Naive B cell (primary cell): ENCODE measurements at regions not wholly inside any gene's neighbourhood (a gene's known extent, or its start where the extent isn't known, plus 50 kb on each side); places are given as distances from the start of the nearest gene placed in this dataset.

Source experiments
- ATAC-seq, 2 donors: fragments of 150-1000 bp; cut with Tn5 transposase; 2 replicates each; pipeline ENCODE4 v1.10.0; 2021; ENCODE audit warnings: low read depth in 2 of 2, mild to moderate bottlenecking in 2 of 2, moderate library complexity in 2 of 2
- DNase-seq: peaks from one replicate; pipeline ENCODE4 v3.0.0; 2022
- H3K27ac Mint-ChIP-seq, 6 donors: one replicate each; pipeline ENCODE4 v1.8.0; 2020 to 2022; ENCODE audit warnings: mild to moderate bottlenecking in 6 of 6, mixed read lengths in 6 of 6, moderate library complexity in 5 of 6, inconsistent platforms in 2 of 6
- H3K27me3 Mint-ChIP-seq, 3 donors: one replicate each; pipeline ENCODE4 v1.8.0; 2021 to 2022; ENCODE audit warnings: mixed read lengths in 3 of 3, mild to moderate bottlenecking in 1 of 3
- H3K36me3 Mint-ChIP-seq, 2 donors: one replicate each; pipeline ENCODE4 v1.8.0; 2020 to 2022; ENCODE audit warnings: mixed read lengths in 2 of 2, inconsistent platforms in 1 of 2, mild to moderate bottlenecking in 1 of 2
- H3K4me1 Mint-ChIP-seq, 3 donors: one replicate each; pipeline ENCODE4 v1.8.0; 2020 to 2022; ENCODE audit warnings: mixed read lengths in 3 of 3, inconsistent platforms in 1 of 3, mild to moderate bottlenecking in 1 of 3, moderate library complexity in 1 of 3
- H3K4me3 Mint-ChIP-seq, 8 donors: one replicate each; pipeline ENCODE4 v1.8.0; 2020 to 2022; ENCODE audit warnings: mild to moderate bottlenecking in 8 of 8, mixed read lengths in 8 of 8, moderate library complexity in 8 of 8, inconsistent platforms in 2 of 8
- H3K9me3 Mint-ChIP-seq, 7 donors: one replicate each; pipeline ENCODE4 v1.8.0; 2020 to 2022; ENCODE audit warnings: mixed read lengths in 7 of 7, mild to moderate bottlenecking in 5 of 7, inconsistent platforms in 2 of 7, moderate library complexity in 1 of 7

DNA sequence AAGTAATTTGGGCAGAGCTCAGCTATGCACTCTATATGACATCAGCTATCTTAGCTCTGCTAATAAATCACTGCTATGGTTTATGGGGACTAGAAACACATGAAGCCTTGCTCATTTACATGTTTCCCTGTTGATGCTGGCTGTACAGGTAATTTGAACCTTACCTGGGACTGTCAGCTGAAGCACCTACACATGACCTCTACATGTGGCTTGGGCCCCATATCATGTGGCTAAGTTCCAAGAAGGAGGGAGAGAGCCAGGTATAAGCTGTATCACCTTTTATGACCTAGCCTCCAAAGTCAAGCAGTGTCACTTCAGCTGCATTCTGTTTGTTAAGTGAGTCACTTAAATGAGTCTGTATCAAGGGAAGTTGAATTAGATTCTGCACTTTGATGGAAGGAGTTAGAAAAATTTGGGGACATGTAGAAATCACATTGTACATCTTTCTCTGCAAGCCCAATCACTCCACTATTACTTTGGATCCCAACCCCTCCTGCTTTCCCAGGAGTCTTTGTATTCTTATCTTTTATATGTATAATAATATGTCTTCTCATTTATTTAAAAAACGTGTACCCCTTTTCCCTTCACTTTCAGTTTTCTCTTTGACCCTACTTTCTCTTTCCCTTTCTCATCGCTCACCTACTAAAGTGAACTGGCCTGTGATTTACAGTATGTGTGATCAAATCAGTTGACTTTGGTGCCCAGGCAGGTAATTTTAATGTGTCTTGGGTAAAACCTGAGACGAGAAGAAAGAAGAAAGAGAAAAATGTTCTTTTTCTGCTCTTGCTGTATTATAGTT is 53.4 kb upstream of the PRKACB start:
- no peaks in the 10 kb centered on the region for H3K9me3 Mint-ChIP-seq
- H3K4me3 Mint-ChIP-seq = peak overlapping the region; percentile 53 to 89 (median 72)
- ATAC-seq = peak; percentile 77 to 78
- DNase-seq = peak; percentile 37
- H3K4me1 Mint-ChIP-seq = peaks cover 13 to 23% (median 20%) of the 10 kb centered on the region in 3 donors
- peak overlapping the region; percentile 15 to 90 (median 52) for H3K27ac Mint-ChIP-seq
- H3K27me3 Mint-ChIP-seq = no peaks in the 10 kb centered on the region
- H3K36me3 Mint-ChIP-seq = no peaks in the 10 kb centered on the region

DNA sequence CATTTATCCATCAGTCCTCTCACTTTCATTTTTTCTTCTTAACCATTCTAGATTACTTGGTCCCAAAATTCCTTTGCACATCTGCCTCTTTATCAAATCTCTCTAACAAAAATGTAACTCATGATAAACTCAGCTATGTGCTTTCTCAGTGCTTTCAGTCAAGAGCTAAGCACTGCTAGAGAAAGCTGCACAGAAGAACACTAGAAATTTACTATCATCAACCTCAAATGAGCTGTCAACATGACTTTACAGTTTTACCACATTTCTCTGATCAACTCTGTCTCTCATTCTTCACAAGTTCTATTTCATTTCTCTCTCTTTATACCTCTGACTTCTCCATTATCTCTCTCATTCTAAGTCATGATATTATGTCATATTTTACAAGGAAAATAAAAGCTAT is 54.2 kb upstream of the PRKACB start:
- DNase-seq (no peak), ATAC-seq (no peak)
- Mint-ChIP-seq H3K9me3 (no peaks in the 10 kb centered on the region), H3K27ac (no peak overlapping the region), H3K27me3 (no peaks in the 10 kb centered on the region), H3K4me1 (peaks cover 13 to 23% (median 20%) of the 10 kb centered on the region in 3 donors), H3K4me3 (peak overlapping the region in 4 of 8 donors; percentile 37 to 86 (median 60)), H3K36me3 (no peaks in the 10 kb centered on the region)

DNA sequence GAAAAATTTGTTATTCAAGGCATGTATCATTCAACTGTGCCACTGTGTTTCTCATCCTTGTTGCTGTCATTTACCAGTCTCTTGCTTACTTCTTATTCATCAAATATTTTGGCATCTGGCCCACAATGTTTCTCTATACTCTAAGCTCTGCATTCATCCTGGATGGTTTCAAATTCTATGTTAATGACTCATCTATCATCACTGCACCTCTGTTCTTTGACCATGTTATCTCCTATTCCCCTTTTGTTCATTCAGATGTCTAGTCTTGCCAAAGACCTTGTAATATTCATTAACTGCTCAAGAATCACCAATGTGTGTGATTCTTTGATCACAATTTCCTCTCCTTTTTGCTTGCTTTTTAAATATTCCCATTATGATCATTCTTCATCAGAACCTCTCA is 54.6 kb upstream of the PRKACB start:
- Mint-ChIP-seq H3K9me3 (no peaks in the 10 kb centered on the region), H3K27me3 (no peaks in the 10 kb centered on the region), H3K27ac (no peak overlapping the region), H3K4me1 (peaks cover 13 to 23% (median 20%) of the 10 kb centered on the region in 3 donors), H3K36me3 (no peaks in the 10 kb centered on the region), H3K4me3 (peak overlapping the region in 1 of 8 donors; percentile 48)
- ATAC-seq (no peak), DNase-seq (no peak)

DNA sequence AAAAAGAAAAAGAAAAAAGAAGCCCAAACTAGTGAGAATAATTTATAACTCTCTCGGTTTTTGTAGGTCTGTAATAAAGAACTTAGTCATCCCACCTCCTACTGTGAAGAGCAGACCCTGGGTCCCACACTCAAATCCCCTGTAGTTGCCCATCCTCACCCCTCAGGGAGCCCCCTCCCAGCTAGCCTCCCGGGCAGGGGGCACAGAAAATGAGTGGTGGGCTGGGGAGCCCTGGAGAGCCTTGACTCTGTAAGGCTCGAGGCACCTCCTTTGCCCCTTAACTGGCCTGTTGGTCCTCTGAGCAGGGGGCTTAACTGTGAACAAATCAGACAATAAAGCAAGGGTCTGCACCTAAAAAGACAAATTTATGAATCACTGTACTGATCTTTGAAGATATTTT is 57.5 kb upstream of the PRKACB start:
- DNase-seq (no peak), ATAC-seq (no peak)
- peaks cover 13 to 21% (median 18%) of the 10 kb centered on the region in 3 donors for H3K4me1 Mint-ChIP-seq
- H3K27me3 Mint-ChIP-seq = no peaks in the 10 kb centered on the region
- no peak overlapping the region for H3K4me3 Mint-ChIP-seq
- no peaks in the 10 kb centered on the region for H3K36me3 Mint-ChIP-seq
- H3K27ac Mint-ChIP-seq = peak overlapping the region in 2 of 6 donors; percentile 15 to 56
- H3K9me3 Mint-ChIP-seq = no peaks in the 10 kb centered on the region

DNA sequence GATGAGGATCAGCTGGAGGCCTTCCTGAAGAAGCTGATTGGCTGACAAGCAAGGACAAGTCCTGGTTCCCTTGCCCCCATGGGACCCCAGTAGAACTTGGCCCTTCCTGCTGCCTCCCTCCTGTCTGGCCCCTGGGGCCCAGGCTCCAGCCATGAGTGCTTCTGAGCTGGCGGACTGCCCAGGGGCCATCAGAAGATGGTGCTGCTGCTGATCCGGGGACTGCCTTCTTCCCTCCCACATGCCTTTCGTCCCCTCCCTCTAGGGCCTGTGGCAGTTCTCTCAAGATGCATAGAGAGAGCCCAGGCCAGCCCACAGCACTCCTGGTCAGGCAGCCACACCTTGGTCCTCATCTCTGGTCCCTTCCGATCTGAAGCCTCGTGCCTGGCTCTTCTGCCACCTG is 57.9 kb upstream of the PRKACB start:
- DNase-seq (no peak), ATAC-seq (no peak)
- Mint-ChIP-seq H3K36me3 (no peaks in the 10 kb centered on the region), H3K27ac (no peak overlapping the region), H3K4me3 (no peak overlapping the region), H3K9me3 (no peaks in the 10 kb centered on the region), H3K4me1 (peaks cover 13 to 18% (median 14%) of the 10 kb centered on the region in 3 donors), H3K27me3 (no peaks in the 10 kb centered on the region)

DNA sequence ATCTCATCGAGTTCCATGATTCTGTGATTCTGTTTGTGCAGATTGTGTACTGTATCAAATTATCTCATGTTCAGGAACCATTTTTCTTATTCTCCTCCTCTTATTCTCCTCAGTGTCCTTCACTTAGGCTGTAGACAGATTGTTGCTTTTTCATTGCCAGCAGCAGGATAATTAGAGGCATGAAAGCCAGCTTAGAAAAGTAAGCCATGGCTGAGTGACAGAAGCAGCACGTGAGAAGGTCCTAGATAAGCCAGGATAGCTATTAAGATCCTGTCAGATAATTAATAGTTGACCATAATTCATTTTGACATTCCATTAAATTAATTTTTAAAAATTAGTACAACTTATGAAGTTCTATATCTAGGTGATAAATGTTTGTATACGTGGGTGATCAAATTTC is 60.8 kb upstream of the PRKACB start:
- ATAC-seq = no peak
- peaks cover 4 to 6% (median 6%) of the 10 kb centered on the region in 3 donors for H3K4me1 Mint-ChIP-seq
- no peaks in the 10 kb centered on the region for H3K27me3 Mint-ChIP-seq
- no peak overlapping the region for H3K27ac Mint-ChIP-seq
- no peaks in the 10 kb centered on the region for H3K36me3 Mint-ChIP-seq
- no peak for DNase-seq
- no peaks in the 10 kb centered on the region for H3K9me3 Mint-ChIP-seq
- H3K4me3 Mint-ChIP-seq = no peak overlapping the region

DNA sequence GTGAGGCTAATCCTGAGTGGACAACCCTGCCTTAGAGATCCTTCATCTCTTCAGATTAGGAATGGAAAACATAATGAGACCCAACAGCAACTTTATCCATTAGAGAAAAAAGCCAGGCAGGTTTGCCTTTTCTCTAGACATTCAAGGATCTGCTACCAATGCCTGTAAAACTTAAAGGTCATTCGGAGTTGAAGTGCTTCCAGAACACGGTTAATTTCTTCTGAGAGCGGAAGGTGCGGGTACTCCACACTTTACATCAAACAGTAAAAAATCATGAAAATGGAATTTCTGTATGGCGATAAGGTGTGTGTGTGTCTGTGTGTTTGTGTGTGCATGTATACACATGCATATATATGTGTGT is 65.2 kb upstream of the PRKACB start:
- H3K4me3 Mint-ChIP-seq = peak overlapping the region; percentile 88 to 94 (median 91)

DNA sequence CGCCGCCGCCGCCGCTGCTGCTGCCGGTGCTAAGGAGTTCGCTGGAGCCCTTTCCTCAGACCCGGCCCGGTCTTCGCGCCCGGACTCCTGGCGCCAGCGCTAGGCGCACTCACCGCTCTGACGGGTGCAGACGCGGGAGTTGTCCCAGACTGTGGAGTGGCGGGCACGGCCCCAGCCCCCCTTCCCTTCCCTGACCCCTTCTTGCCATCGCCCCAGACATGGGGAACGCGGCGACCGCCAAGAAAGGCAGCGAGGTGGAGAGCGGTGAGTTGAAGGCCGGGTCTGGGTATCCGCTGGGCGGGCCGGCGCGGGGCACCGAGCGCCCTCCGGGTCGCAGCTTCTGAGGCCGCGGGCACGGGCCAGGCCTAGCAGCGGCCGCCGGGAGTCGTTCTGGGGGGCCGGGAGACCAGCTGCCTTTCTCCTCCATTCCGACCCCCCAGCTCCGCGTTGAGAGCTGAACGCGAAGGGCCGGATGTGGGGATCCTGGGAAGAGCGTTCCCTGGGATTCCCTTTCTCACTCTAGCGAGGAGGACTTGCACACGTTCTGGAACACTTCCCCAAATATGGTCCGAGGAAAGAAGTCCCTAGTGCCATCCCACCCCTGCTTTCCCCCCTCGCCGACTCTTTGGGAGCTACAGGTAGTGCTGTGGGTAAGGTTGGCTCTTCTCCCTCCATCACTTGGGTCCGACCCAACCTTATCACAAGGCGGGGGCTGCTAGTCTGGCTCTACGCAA is 65.8 kb upstream of the PRKACB start:
- no peak for DNase-seq
- Mint-ChIP-seq H3K27ac (peak overlapping the region in 5 of 6 donors; percentile 36 to 80 (median 66)), H3K9me3 (no peaks in the 10 kb centered on the region), H3K36me3 (no peaks in the 10 kb centered on the region), H3K27me3 (no peaks in the 10 kb centered on the region), H3K4me1 (peaks cover 8 to 16% (median 12%) of the 10 kb centered on the region in 3 donors), H3K4me3 (peak overlapping the region; percentile 88 to 94 (median 91))
- ATAC-seq = peak; percentile 36 to 42

More for the DNA sequence above, 65.2 kb upstream of the PRKACB start:
- no peaks in the 10 kb centered on the region for H3K9me3 Mint-ChIP-seq
- H3K27ac Mint-ChIP-seq = peak overlapping the region in 5 of 6 donors; percentile 36 to 80 (median 66)
- ATAC-seq = no peak
- H3K27me3 Mint-ChIP-seq = no peaks in the 10 kb centered on the region
- H3K4me1 Mint-ChIP-seq = peaks cover 8 to 16% (median 12%) of the 10 kb centered on the region in 3 donors
- no peaks in the 10 kb centered on the region for H3K36me3 Mint-ChIP-seq
- no peak for DNase-seq

DNA sequence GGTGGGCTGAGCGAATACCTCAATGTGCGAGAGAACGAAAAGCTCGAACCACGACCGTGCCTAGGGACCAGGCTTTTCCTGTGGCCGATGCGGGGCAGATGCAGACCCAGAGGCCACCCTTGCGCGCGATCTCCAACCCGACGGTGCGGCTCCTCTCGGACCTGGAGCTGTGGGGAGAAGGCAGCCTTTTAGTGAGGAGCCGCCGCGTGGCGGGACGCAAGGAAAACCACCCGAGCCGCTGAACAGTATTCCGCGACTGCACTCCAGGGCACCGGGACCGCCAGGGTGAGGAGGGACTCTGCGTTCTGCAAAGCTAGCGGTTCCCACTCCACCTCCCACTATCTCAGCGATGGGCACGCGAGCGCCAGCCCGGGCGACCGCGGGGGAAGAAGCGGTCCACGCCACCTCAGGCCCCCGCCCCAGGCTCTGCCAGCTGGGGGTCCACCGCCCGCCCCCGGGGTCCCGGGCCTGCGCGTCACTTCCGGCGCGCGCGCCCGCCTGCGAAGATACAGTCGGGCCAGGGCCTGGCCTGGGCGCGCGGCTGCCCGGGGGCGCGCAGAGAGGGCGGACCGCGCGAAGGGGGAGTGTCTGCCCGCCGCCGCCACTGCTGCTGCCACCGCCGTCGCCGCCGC is 66.5 kb upstream of the PRKACB start:
- Mint-ChIP-seq H3K27me3 (no peaks in the 10 kb centered on the region), H3K9me3 (no peaks in the 10 kb centered on the region), H3K4me1 (peaks cover 8 to 16% (median 12%) of the 10 kb centered on the region in 3 donors), H3K36me3 (no peaks in the 10 kb centered on the region), H3K27ac (peak overlapping the region in 5 of 6 donors; percentile 68 to 93 (median 82)), H3K4me3 (peak overlapping the region; percentile 88 to 96 (median 91))
- ATAC-seq (peak; percentile 91), DNase-seq (peak; percentile 81)

DNA sequence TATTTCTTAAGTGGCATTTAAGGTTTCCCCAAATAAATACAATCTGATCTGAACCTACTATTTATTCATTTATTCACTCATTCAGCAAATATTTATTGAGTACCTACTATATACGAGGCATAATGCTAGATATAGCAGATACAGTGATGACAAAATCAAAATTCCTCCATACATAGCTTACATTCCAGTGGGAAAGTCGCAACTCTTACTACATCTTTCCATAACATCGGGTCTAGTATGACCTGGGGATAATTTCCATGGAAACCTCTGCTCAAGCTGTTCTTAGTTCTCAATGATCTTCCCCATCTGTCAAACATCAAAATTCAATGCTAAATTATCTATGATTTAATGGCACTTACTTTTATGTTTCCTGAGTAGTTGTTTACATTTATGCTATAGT is 70.8 kb upstream of the PRKACB start:
- Mint-ChIP-seq H3K4me1 (peaks cover 3 to 9% (median 7%) of the 10 kb centered on the region in 3 donors), H3K36me3 (peaks cover 8 to 9% of the 10 kb centered on the region in 2 donors), H3K27me3 (peaks cover 11 to 12% (median 11%) of the 10 kb centered on the region in 3 donors), H3K4me3 (no peak overlapping the region), H3K9me3 (peaks cover 3 to 16% (median 11%) of the 10 kb centered on the region in 7 donors), H3K27ac (no peak overlapping the region)
- ATAC-seq = no peak
- no peak for DNase-seq

DNA sequence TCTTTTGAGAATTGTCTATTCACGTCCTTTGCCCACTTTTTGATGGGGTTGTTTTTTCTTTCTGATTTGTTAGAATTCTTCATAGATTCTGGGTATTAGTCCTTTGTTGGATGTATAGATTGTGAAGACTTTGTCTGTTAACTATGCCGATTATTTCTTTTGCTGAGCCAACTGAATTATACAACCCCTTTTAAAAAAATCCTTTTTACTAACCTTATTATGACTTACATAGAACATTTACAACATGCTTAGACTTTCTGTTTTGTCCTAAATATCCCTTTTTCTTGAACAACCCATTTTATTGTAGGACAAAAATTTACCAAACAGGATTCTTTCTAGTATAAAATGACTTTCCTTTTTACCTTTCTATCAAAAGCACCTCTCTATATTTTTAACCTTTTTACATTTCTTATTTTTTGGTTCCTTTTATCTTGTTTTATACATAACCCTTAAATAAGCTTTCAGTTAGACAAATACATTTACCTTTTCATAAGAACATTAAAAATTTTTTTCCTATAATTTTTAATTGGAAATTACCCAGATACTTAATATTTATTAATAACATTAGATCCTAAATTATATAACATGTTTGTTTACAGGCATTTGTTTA is 70.4 kb upstream of the TTLL7 start:
- DNase-seq (no peak), ATAC-seq (no peak)
- H3K4me1 Mint-ChIP-seq = no peaks in the 10 kb centered on the region
- no peak overlapping the region for H3K4me3 Mint-ChIP-seq
- H3K27ac Mint-ChIP-seq = peak overlapping the region in 1 of 6 donors; percentile 15
- peaks cover 3 to 19% (median 12%) of the 10 kb centered on the region in 7 donors for H3K9me3 Mint-ChIP-seq
- H3K36me3 Mint-ChIP-seq = peaks cover 8 to 9% of the 10 kb centered on the region in 2 donors
- H3K27me3 Mint-ChIP-seq = peaks cover 34 to 41% (median 39%) of the 10 kb centered on the region in 3 donors

DNA sequence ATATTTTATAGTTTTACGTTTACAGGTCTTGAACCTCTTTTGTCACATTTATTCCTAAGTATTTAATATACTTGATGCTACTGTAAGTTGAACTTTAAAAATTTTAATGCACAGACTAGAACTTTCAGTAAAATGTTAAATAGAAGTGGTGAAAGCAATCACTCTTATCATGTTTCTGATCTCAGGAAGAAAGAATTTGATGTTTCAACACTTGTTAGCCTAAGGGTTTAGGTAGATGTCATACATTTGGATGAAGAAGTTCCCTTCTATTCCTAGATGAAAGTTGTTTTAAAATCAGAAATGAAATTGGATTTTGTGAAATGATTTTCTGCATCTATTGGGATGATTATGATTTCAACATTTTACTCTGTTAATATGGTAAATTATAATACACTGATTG is 63.6 kb upstream of the TTLL7 start:
- Mint-ChIP-seq H3K9me3 (no peaks in the 10 kb centered on the region), H3K4me3 (no peak overlapping the region), H3K36me3 (no peaks in the 10 kb centered on the region), H3K4me1 (no peaks in the 10 kb centered on the region), H3K27ac (no peak overlapping the region), H3K27me3 (peaks cover 27 to 33% (median 32%) of the 10 kb centered on the region in 3 donors)
- DNase-seq (no peak), ATAC-seq (no peak)

DNA sequence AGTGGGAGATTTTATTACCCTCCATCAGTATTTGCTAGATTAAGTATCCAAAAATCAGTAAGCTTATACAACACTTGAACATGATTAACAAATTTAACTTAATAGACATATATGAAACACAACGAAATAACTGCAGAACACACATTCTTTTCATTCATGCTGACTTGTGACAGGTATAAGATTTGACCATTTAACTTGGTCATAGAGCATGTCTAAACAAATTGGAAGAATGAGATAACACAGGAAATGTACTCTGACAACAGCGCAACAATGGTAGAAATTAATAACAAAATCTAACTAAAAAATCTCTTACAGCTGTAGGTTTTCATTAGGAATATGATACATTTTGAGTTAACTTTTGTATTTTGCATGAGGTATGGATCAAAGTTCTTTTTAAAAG is 62.4 kb upstream of the TTLL7 start:
- Mint-ChIP-seq H3K9me3 (no peaks in the 10 kb centered on the region), H3K4me1 (no peaks in the 10 kb centered on the region), H3K36me3 (no peaks in the 10 kb centered on the region), H3K27ac (no peak overlapping the region), H3K27me3 (peaks cover 20 to 30% (median 25%) of the 10 kb centered on the region in 3 donors), H3K4me3 (no peak overlapping the region)
- ATAC-seq (no peak), DNase-seq (no peak)
